Ascending aorta (tissue), 2 donors: ENCODE measurements at regions not wholly inside any gene's neighbourhood (a gene's known extent, or its start where the extent isn't known, plus 50 kb on each side); places are given as distances from the start of the nearest gene placed in this dataset.

Experiments
- DNase-seq, 2 donors: peaks; one replicate each; pipeline ENCODE4 v3.0.0-alpha.2; 2019; ENCODE audit warnings: low spot score in 2 of 2
- H3K27ac ChIP-seq, 2 donors: fragments of 200-600 bp; sonication (generic); one replicate each; pipeline ENCODE4 v1.5.1; 2016 to 2017; ENCODE audit warnings: mild to moderate bottlenecking in 1 of 2
- H3K27me3 ChIP-seq: fragments of 200-600 bp; sonication (generic); one replicate; pipeline ENCODE4 v1.5.1; 2017
- H3K36me3 ChIP-seq, 2 donors: fragments of 200-600 bp; sonication (generic); one replicate each; pipeline ENCODE4 v1.5.1; 2016
- H3K4me1 ChIP-seq, 2 donors: fragments of 200-600 bp; sonication (generic); one replicate each; pipeline ENCODE4 v1.5.1; 2016 to 2017; ENCODE audit warnings: mild to moderate bottlenecking in 1 of 2
- H3K4me3 ChIP-seq, 2 donors: fragments of 200-600 bp; sonication (generic); one replicate each; pipeline ENCODE4 v1.5.1; 2016 to 2017; ENCODE audit warnings: mild to moderate bottlenecking in 1 of 2
- H3K9me3 ChIP-seq, 2 donors: fragments of 200-600 bp; sonication (generic); one replicate each; pipeline ENCODE4 v1.5.1; 2016
- intact Hi-C: fragments of 100-400 bp; cut with DNase I; formaldehyde crosslinking; loops from one replicate; pipeline ENCODE4 v1.15.1; 2023
- TF ChIP-seq, protein P1 (sequence below), 3 experiments: fragments of 200-600 bp in 2 of 3; fragments of 450-650 bp in 1 of 3; sonication (generic) in 2 of 3; IDR thresholded peaks; one replicate each; pipeline ENCODE4 v1.5.1; 2016 to 2019; ENCODE audit warnings: antibody characterized with exemption in 3 of 3, mild to moderate bottlenecking in 1 of 3, moderate library complexity in 1 of 3

GRCh38 chr1:101167891-101168290 lies 68.9 kb upstream of the S1PR1 start:
- TF ChIP-seq, protein P1, sequence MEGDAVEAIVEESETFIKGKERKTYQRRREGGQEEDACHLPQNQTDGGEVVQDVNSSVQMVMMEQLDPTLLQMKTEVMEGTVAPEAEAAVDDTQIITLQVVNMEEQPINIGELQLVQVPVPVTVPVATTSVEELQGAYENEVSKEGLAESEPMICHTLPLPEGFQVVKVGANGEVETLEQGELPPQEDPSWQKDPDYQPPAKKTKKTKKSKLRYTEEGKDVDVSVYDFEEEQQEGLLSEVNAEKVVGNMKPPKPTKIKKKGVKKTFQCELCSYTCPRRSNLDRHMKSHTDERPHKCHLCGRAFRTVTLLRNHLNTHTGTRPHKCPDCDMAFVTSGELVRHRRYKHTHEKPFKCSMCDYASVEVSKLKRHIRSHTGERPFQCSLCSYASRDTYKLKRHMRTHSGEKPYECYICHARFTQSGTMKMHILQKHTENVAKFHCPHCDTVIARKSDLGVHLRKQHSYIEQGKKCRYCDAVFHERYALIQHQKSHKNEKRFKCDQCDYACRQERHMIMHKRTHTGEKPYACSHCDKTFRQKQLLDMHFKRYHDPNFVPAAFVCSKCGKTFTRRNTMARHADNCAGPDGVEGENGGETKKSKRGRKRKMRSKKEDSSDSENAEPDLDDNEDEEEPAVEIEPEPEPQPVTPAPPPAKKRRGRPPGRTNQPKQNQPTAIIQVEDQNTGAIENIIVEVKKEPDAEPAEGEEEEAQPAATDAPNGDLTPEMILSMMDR (IDR thresholded peaks at IDR 0.05) = no peak

GRCh38 chr1:101166583-101167120 lies 70.2 kb upstream of the S1PR1 start:
- no peaks in the 10 kb centered on the region for H3K9me3 ChIP-seq
- intact Hi-C loops = no loop called here
- H3K4me1 ChIP-seq = no peaks in the 10 kb centered on the region
- H3K4me3 ChIP-seq = no peak overlapping the region
- TF ChIP-seq, protein P1 (IDR thresholded peaks at IDR 0.05) = no peak
- no peaks in the 10 kb centered on the region for H3K27me3 ChIP-seq
- no peak for DNase-seq
- H3K27ac ChIP-seq = no peak overlapping the region
- H3K36me3 ChIP-seq = no peaks in the 10 kb centered on the region

More at GRCh38 chr1:101167891-101168290, 68.9 kb upstream of the S1PR1 start:
- DNase-seq = no peak
- no peaks in the 10 kb centered on the region for H3K36me3 ChIP-seq
- intact Hi-C loops = no loop called here
- no peaks in the 10 kb centered on the region for H3K9me3 ChIP-seq
- no peaks in the 10 kb centered on the region for H3K4me1 ChIP-seq
- no peaks in the 10 kb centered on the region for H3K27me3 ChIP-seq
- H3K4me3 ChIP-seq = no peak overlapping the region
- no peak overlapping the region for H3K27ac ChIP-seq

DNA sequence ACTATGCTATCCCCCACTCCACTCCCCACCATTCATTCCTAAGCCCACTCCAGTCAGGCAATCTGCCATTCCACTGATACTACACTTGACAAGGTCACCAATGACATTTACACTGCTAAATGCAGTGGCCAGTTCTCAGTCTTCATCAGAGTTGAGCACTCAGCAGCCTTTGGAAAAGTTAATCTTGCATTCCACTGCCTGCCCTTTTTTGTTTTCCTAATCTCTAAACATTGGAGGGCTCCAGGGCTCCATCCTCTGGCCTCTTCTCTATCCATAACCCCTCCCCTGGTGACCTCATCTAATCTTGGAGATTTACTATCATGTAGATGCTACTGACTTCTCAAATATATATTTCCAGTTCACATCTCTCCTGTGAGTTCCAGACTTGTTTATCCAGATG lies 70.9 kb upstream of the S1PR1 start:
- Histone ChIP-seq H3K36me3 (no peaks in the 10 kb centered on the region), H3K4me3 (no peak overlapping the region), H3K9me3 (no peaks in the 10 kb centered on the region), H3K27ac (no peak overlapping the region), H3K27me3 (no peaks in the 10 kb centered on the region), H3K4me1 (no peaks in the 10 kb centered on the region)
- no peak for DNase-seq
- TF ChIP-seq, protein P1 (IDR thresholded peaks at IDR 0.05) = no peak
- intact Hi-C loops = no loop called here

- intact Hi-C loops = no loop called here
- TF ChIP-seq, protein P1 (IDR thresholded peaks at IDR 0.05) = no peak
- H3K27ac ChIP-seq = no peak overlapping the region
- H3K36me3 ChIP-seq = no peaks in the 10 kb centered on the region
- H3K4me1 ChIP-seq = no peaks in the 10 kb centered on the region
- DNase-seq = no peak
- no peaks in the 10 kb centered on the region for H3K27me3 ChIP-seq
- H3K9me3 ChIP-seq = no peaks in the 10 kb centered on the region
- no peak overlapping the region for H3K4me3 ChIP-seq
Observed at GRCh38 chr1:101165532-101165931, 71.3 kb upstream of the S1PR1 start.

GRCh38 chr1:101164776-101165175 lies 72.0 kb upstream of the S1PR1 start:
- Histone ChIP-seq H3K9me3 (no peaks in the 10 kb centered on the region), H3K27ac (no peak overlapping the region), H3K27me3 (no peaks in the 10 kb centered on the region), H3K4me1 (no peaks in the 10 kb centered on the region), H3K36me3 (no peaks in the 10 kb centered on the region), H3K4me3 (no peak overlapping the region)
- DNase-seq = no peak
- TF ChIP-seq, protein P1 (IDR thresholded peaks at IDR 0.05) = no peak
- intact Hi-C loops = no loop called here
